Glutamatergic neuron (in vitro differentiated cells): ENCODE measurements at regions not wholly inside any gene's neighbourhood (a gene's known extent, or its start where the extent isn't known, plus 50 kb on each side); places are given as distances from the start of the nearest gene placed in this dataset.

Experiments used
- DNase-seq: peaks from one replicate; pipeline ENCODE4 v3.0.0; 2022
- H3K27ac Mint-ChIP-seq: one replicate; pipeline ENCODE4 v1.8.0; 2020; ENCODE audit warnings: mild to moderate bottlenecking, mixed read lengths, inconsistent platforms; ENCODE audit not compliant: unreplicated experiment
- H3K27me3 Mint-ChIP-seq: one replicate; pipeline ENCODE4 v1.8.0; 2020; ENCODE audit warnings: mild to moderate bottlenecking, moderate library complexity, mixed read lengths, inconsistent platforms; ENCODE audit not compliant: unreplicated experiment
- H3K36me3 Mint-ChIP-seq: one replicate; pipeline ENCODE4 v1.8.0; 2020; ENCODE audit warnings: mild to moderate bottlenecking, mixed read lengths, inconsistent platforms; ENCODE audit not compliant: unreplicated experiment
- H3K4me1 Mint-ChIP-seq: one replicate; pipeline ENCODE4 v1.8.0; 2020; ENCODE audit warnings: mild to moderate bottlenecking, low read depth, mixed read lengths, inconsistent platforms; ENCODE audit not compliant: unreplicated experiment
- H3K4me3 Mint-ChIP-seq: one replicate; pipeline ENCODE4 v1.8.0; 2020; ENCODE audit warnings: mild to moderate bottlenecking, mixed read lengths, inconsistent platforms; ENCODE audit not compliant: unreplicated experiment
- H3K9me3 Mint-ChIP-seq: one replicate; pipeline ENCODE4 v1.8.0; 2020; ENCODE audit warnings: mild to moderate bottlenecking, moderate library complexity, mixed read lengths, inconsistent platforms; ENCODE audit not compliant: unreplicated experiment
- TF ChIP-seq, protein P1 (sequence below): fragments of 200-600 bp; sonication (generic); IDR thresholded peaks from one replicate; pipeline ENCODE4 v1.5.0; 2021; ENCODE audit not compliant: partially characterized antibody, unreplicated experiment

- Mint-ChIP-seq H3K4me1 (no peaks in the 10 kb centered on the region), H3K36me3 (no peaks in the 10 kb centered on the region), H3K4me3 (no peak overlapping the region), H3K27ac (no peak overlapping the region), H3K9me3 (no peaks in the 10 kb centered on the region), H3K27me3 (peaks cover 2% of the 10 kb centered on the region)
- TF ChIP-seq, protein P1, sequence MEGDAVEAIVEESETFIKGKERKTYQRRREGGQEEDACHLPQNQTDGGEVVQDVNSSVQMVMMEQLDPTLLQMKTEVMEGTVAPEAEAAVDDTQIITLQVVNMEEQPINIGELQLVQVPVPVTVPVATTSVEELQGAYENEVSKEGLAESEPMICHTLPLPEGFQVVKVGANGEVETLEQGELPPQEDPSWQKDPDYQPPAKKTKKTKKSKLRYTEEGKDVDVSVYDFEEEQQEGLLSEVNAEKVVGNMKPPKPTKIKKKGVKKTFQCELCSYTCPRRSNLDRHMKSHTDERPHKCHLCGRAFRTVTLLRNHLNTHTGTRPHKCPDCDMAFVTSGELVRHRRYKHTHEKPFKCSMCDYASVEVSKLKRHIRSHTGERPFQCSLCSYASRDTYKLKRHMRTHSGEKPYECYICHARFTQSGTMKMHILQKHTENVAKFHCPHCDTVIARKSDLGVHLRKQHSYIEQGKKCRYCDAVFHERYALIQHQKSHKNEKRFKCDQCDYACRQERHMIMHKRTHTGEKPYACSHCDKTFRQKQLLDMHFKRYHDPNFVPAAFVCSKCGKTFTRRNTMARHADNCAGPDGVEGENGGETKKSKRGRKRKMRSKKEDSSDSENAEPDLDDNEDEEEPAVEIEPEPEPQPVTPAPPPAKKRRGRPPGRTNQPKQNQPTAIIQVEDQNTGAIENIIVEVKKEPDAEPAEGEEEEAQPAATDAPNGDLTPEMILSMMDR, result no peak
- no peak for DNase-seq
These were observed 68.1 kb upstream of the SLC45A1 start for GRCh38 chr1:8249838-8250237.

- TF ChIP-seq, protein P1, result no peak
- DNase-seq, result no peak
- peaks cover 2% of the 10 kb centered on the region for H3K27me3 Mint-ChIP-seq
These were observed 70.0 kb upstream of the SLC45A1 start for GRCh38 chr1:8247811-8248436.

DNA sequence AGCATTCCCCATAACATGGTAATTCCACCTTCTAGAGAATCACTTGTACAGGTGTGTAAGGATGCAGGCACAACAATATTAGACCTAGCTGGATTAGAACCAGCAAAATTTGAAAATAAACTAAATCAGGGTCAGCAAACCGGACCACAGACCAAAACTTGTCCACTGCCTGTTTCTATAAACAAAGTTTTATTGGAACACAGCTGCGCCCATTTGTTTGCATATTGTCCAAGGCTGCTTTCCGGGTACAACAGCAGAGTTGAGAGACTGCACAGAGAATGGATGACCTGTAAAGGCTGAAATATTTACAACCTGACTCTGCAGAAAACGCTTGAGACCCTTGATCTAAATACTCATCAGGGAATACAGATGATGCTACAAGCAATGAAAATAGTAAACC, 73.6 kb upstream of the SLC45A1 start:
- H3K27ac Mint-ChIP-seq, result no peak overlapping the region
- no peak overlapping the region for H3K4me3 Mint-ChIP-seq
- TF ChIP-seq, protein P1, result no peak
- DNase-seq, result no peak
- H3K4me1 Mint-ChIP-seq, result peaks cover 2% of the 10 kb centered on the region
- H3K27me3 Mint-ChIP-seq, result peaks cover 2% of the 10 kb centered on the region
- no peaks in the 10 kb centered on the region for H3K36me3 Mint-ChIP-seq
- H3K9me3 Mint-ChIP-seq, result no peaks in the 10 kb centered on the region

More at GRCh38 chr1:8247811-8248436, 70.0 kb upstream of the SLC45A1 start:
- no peaks in the 10 kb centered on the region for H3K9me3 Mint-ChIP-seq
- no peaks in the 10 kb centered on the region for H3K4me1 Mint-ChIP-seq
- H3K36me3 Mint-ChIP-seq, result no peaks in the 10 kb centered on the region
- no peak overlapping the region for H3K27ac Mint-ChIP-seq
- H3K4me3 Mint-ChIP-seq, result no peak overlapping the region

- H3K27me3 Mint-ChIP-seq, result peaks cover under 1% of the 10 kb centered on the region
- no peak overlapping the region for H3K27ac Mint-ChIP-seq
- no peaks in the 10 kb centered on the region for H3K9me3 Mint-ChIP-seq
- H3K36me3 Mint-ChIP-seq, result no peaks in the 10 kb centered on the region
- DNase-seq, result no peak
- TF ChIP-seq, protein P1, result no peak
- peaks cover 3% of the 10 kb centered on the region for H3K4me1 Mint-ChIP-seq
- H3K4me3 Mint-ChIP-seq, result no peak overlapping the region
These were observed 75.4 kb upstream of the SLC45A1 start for GRCh38 chr1:8242498-8242897.

DNA sequence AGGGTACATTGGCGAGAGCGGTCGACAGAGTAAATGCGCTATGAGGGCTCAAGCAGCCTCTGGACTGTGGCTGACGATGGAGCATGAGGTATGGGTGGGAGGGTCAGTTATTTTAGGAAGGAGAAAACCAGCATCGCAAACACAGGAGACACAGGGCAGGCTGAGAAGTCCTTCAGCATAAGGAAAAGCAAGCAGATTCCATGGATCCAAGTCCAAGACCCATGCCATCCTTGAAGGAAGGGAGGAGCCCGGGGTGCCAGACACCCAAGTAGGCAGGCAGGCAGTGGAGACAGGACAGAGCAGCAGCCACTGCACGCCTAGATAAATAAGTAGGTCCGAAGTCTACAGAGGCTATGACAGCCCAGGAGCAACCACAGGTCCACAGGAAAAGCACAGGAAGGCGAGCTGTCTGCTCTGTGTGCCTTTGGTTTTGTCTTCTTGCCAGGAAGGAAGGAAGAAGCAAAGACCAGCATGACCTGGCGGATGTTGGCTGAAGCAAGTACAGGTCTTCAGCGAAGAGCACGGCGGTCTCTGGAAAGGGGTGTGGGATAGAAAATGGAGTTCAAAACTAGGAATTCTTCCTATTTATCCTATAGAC, 76.4 kb upstream of the SLC45A1 start:
- H3K36me3 Mint-ChIP-seq, result no peaks in the 10 kb centered on the region
- TF ChIP-seq, protein P1, result no peak
- H3K4me3 Mint-ChIP-seq, result no peak overlapping the region
- H3K27ac Mint-ChIP-seq, result no peak overlapping the region
- no peak for DNase-seq
- peaks cover 3% of the 10 kb centered on the region for H3K4me1 Mint-ChIP-seq
- no peaks in the 10 kb centered on the region for H3K27me3 Mint-ChIP-seq
- peaks cover 2% of the 10 kb centered on the region for H3K9me3 Mint-ChIP-seq
